ENCODE measurements at regions not wholly inside any gene's neighbourhood (a gene's known extent, or its start where the extent isn't known, plus 50 kb on each side); places are given as distances from the start of the nearest gene placed in this dataset.
A peak's percentile ranks its signal among the peaks of the same experiment; 100 is the strongest.

DNA sequence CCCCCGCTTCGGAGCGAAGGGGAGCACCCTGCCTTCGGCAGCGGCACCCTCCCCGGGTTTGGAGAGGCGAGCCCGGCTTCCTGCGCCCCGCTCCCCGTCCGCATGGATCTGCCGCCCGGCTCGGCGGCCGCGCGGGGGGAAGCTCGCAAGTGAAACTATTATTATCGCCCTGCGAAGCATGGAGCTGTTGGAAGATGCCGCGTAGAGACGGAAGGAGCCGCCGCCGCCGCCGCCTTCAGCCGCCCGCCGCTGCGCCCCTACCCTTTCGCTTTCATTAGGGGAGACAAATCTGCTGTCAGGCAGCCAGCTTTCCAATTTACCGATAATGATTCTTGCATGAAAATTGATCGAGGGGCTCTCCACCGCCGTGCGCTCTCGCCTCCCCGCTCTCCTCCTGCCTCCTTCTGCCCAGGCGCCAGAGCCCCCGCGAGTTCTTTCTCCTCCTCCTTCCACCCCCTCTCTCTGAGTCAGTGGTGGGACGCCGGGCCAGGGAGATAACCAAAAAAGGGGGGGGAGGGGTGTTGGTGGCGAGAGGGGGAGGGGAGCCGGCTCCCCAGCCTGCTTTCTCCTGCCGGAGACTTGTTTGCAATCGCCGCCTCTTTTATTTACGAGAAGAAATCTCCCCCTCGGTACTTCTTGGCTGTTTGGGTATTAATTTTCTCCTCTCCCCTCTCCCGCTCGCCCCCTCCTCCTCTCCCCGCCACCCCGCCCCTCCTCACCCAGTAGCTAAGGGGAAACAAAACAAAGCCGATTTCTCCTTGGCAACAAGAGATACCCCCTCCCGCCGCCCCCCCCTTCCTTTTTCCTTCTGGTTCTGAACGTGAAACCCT lies 58.0 kb upstream of the GSE1 start:
- peak; percentile 79 for DNase-seq
- Mint-ChIP-seq H3K9me3 (no peaks in the 10 kb centered on the region), H3K36me3 (peaks cover 3% of the 10 kb centered on the region), H3K4me3 (peak overlapping the region; percentile 92), H3K27me3 (peaks cover 34% of the 10 kb centered on the region), H3K4me1 (peaks cover 41% of the 10 kb centered on the region), H3K27ac (peak overlapping the region; percentile 95)
- CTCF ChIA-PET = interaction anchor here (1.1 to 3.2 kb wide), 4 partner anchors 55 to 134 kb away, joined by 4 to 14 read pairs (median 10); no protein-coding TSS in a partner anchor

DNA sequence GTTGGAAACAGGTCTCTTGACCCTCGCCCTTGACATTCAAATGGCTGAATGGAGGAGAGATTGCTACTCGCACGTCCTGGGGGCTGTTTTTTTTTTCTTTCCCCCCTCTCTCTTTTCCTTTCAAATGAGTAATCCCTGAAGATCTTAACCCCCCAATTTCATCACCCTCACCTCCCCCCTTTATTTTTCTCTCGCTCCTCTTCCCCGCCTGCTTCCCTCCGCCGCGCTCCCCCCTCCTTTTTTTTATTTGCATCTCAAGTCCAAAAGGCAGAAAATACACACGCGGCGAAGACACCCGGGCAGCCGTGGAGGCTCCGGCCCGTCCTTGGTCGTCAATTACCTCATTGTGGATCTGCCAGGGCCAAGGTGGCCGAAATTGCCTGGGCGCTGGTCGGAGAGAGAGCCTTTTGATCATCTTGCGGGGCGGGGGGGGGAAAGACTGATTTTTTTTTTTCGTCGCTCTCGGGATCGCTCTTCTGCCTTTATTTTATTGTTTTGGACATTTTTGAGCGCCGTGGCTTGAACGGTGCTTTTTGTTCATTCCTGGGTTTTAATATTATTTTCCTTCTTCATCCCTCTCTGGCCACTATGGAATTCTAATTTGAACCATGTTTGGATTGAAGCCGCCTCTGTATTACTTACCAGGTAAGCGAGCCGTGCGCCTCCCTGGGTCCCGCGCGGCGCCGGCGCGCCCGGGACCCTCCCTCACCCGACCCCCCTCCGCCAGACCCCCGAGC lies 57.2 kb upstream of the GSE1 start:
- CTCF ChIA-PET = interaction anchor here (1.3 to 2.5 kb wide), 3 partner anchors 12 to 60 kb away, joined by 7 to 14 read pairs (median 13); no protein-coding TSS in a partner anchor
- peak overlapping the region; percentile 95 for H3K27ac Mint-ChIP-seq
- H3K4me1 Mint-ChIP-seq = peaks cover 41% of the 10 kb centered on the region
- peak overlapping the region; percentile 92 for H3K4me3 Mint-ChIP-seq
- peaks cover 26% of the 10 kb centered on the region for H3K27me3 Mint-ChIP-seq
- H3K36me3 Mint-ChIP-seq = peaks cover 3% of the 10 kb centered on the region
- DNase-seq = peak; percentile 52
- no peaks in the 10 kb centered on the region for H3K9me3 Mint-ChIP-seq

DNA sequence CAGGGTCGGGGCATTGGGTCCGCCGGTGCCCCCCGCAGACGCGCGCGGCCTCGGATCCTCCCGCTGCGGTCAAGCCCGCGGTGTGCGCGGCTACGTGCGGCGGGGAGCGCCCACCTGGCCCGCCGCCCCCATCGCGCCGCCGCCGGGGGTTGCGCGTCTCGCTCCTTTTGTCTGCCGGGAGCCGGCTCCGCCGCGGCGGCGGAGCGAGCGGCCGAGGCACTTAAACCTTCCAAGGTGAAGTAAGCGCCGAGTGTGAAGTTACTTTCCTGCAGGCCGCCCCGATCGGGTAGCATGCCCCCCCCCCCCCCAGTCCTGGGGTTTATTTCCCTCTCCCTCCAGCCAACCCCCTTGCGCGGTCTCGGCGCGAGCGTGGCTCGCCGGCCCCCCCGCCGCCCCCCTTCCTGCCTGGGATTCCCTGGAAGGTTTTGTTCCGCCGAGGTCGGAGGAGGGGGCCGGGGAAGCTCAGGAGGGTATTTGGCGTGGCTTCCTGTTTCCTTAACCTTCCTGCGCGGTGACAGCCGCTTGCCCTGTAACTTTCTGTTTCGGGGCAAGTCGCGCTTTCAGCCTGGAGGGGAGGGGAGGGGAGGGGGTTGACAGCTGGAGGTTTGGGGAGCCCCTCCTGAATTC lies 56.6 kb upstream of the GSE1 start:
- H3K4me1 Mint-ChIP-seq = peaks cover 40% of the 10 kb centered on the region
- H3K27me3 Mint-ChIP-seq = peaks cover 19% of the 10 kb centered on the region
- no peaks in the 10 kb centered on the region for H3K9me3 Mint-ChIP-seq
- peak overlapping the region; percentile 86 for H3K27ac Mint-ChIP-seq
- peak overlapping the region; percentile 92 for H3K4me3 Mint-ChIP-seq
- DNase-seq = peak; percentile 85
- peaks cover 3% of the 10 kb centered on the region for H3K36me3 Mint-ChIP-seq
- CTCF ChIA-PET = interaction anchor here (1.0 to 2.1 kb wide), 5 partner anchors 12 to 135 kb away, joined by 3 to 13 read pairs (median 7); no protein-coding TSS in a partner anchor

GRCh38 chr16:85557083-85557970 lies 55.8 kb upstream of the GSE1 start:
- H3K9me3 Mint-ChIP-seq = no peaks in the 10 kb centered on the region
- H3K27ac Mint-ChIP-seq = peak overlapping the region; percentile 86
- H3K4me3 Mint-ChIP-seq = peak overlapping the region; percentile 92
- CTCF ChIA-PET = interaction anchor here (1.0 to 2.1 kb wide), 5 partner anchors 11 to 136 kb away, joined by 3 to 13 read pairs (median 7); no protein-coding TSS in a partner anchor
- peak; percentile 32 for DNase-seq
- peaks cover 12% of the 10 kb centered on the region for H3K27me3 Mint-ChIP-seq
- H3K36me3 Mint-ChIP-seq = peaks cover 3% of the 10 kb centered on the region
- peaks cover 39% of the 10 kb centered on the region for H3K4me1 Mint-ChIP-seq

GRCh38 chr16:85557971-85558657 lies 55.0 kb upstream of the GSE1 start:
- H3K27ac Mint-ChIP-seq = peak overlapping the region; percentile 86
- H3K9me3 Mint-ChIP-seq = no peaks in the 10 kb centered on the region
- H3K27me3 Mint-ChIP-seq = peaks cover 8% of the 10 kb centered on the region
- no peak for DNase-seq
- H3K4me3 Mint-ChIP-seq = peak overlapping the region; percentile 92
- peaks cover 33% of the 10 kb centered on the region for H3K4me1 Mint-ChIP-seq
- CTCF ChIA-PET = interaction anchor here (1.4 to 2.1 kb wide), 3 partner anchors 10 to 137 kb away, joined by 3 to 13 read pairs (median 13); no protein-coding TSS in a partner anchor
- peaks cover 3% of the 10 kb centered on the region for H3K36me3 Mint-ChIP-seq

DNA sequence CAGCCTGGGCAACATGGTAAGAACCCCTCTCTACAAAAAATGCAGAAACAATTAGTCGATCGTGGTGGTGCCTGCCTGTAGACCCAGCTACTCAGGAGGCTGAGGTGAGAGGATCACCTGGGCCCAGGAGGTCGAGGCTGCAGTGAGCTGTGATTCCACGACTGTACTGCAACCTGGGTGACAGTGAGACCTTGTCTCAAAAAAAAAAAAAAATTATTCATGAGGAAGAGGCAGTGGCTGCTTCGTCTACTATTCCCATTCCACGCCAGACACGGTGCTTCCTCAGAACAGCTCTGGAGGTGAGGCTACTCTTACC lies 52.2 kb upstream of the GSE1 start:
- no peak overlapping the region for H3K4me3 Mint-ChIP-seq
- CTCF ChIA-PET = interaction anchor here (1.2 to 1.9 kb wide), 2 partner anchors 49 to 55 kb away, joined by 3 to 4 read pairs; no protein-coding TSS in a partner anchor
- peaks cover 3% of the 10 kb centered on the region for H3K36me3 Mint-ChIP-seq
- H3K4me1 Mint-ChIP-seq = peaks cover 30% of the 10 kb centered on the region
- DNase-seq = no peak
- H3K27ac Mint-ChIP-seq = no peak overlapping the region
- H3K9me3 Mint-ChIP-seq = no peaks in the 10 kb centered on the region
- peaks cover 9% of the 10 kb centered on the region for H3K27me3 Mint-ChIP-seq

DNA sequence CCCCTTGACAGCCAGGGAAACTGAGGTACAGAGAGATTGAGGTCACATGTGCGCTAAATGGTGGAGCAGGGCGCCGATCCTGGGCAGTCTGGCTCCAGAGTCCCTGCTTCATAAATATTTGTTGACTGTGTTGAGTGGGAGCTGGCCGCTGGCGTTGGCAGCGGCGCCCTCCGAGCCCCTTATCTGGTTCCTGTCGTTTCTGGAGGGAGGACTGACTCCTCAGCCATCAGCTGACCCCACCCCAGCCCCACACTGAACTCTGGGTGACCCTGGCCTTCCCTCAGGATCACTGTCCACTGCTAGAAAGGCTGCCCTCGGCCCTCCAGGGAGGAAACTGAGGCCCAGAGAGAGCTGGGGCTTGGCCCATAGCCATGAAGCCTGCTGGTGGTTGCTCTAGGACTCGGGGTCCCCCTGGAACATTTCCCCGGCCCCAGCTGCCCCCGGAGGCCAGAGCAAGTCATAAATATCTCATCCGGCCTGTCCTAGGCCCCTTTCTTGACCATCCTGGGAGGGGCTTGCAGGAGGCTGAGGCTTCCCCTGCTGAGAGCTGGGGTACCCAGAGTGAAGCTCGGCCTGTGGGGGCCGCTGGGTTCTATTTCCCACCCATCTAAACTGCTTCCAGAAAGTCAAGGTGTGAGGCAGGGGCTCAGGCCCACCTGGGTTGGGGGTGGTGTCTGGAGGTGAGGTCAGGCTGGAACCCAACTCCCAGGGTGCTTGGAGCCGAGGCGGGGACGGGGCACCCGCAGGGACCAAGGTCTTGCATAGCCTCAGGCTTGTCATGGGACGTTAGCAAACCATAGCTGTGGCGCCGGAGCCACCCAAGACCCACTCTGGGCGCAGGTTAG lies 51.7 kb upstream of the GSE1 start:
- DNase-seq = no peak
- Mint-ChIP-seq H3K4me3 (no peak overlapping the region), H3K27ac (no peak overlapping the region), H3K9me3 (no peaks in the 10 kb centered on the region), H3K36me3 (peaks cover 3% of the 10 kb centered on the region), H3K27me3 (peaks cover 9% of the 10 kb centered on the region), H3K4me1 (peaks cover 30% of the 10 kb centered on the region)
- CTCF ChIA-PET = interaction anchor here (1.2 to 1.9 kb wide), 2 partner anchors 48 to 55 kb away, joined by 3 to 4 read pairs; no protein-coding TSS in a partner anchor

DNA sequence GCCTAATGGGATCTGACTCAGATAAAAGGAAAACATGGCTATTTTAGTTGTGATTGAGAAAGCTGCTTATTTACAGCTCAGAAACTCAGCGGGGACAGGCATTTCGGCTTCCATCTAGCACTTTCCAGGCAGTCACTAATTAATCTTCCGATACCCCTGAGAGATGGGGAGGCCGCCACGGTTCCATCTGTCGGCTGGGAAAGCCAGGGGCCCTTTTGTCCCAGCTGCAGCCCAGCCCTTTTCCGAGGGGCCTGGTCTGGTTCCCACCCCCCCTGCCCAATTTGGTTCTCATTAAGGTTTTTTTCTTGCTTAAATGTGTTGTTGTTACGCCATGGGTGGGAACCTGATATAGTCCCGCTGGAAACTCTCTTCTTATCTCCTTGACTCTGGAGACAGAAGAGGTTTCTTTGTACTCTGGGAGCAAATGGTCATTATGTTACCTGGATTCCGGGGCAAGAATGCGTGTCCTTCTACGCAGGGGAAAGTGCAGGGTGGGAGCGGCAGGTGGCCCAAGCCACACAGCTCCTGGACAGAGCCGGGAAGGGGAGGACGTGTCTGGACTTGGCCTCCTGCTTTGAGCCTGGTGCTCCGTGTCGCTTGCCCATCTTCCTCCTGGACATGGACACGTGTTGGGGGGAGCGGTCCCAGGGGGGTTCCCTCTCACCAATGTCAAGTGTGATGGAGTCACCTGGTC lies 50.9 kb upstream of the GSE1 start:
- CTCF ChIA-PET = no interaction called here
- no peak for DNase-seq
- no peaks in the 10 kb centered on the region for H3K9me3 Mint-ChIP-seq
- H3K27ac Mint-ChIP-seq = no peak overlapping the region
- H3K36me3 Mint-ChIP-seq = peaks cover 3% of the 10 kb centered on the region
- H3K4me3 Mint-ChIP-seq = no peak overlapping the region
- peaks cover 9% of the 10 kb centered on the region for H3K27me3 Mint-ChIP-seq
- H3K4me1 Mint-ChIP-seq = peaks cover 27% of the 10 kb centered on the region

DNA sequence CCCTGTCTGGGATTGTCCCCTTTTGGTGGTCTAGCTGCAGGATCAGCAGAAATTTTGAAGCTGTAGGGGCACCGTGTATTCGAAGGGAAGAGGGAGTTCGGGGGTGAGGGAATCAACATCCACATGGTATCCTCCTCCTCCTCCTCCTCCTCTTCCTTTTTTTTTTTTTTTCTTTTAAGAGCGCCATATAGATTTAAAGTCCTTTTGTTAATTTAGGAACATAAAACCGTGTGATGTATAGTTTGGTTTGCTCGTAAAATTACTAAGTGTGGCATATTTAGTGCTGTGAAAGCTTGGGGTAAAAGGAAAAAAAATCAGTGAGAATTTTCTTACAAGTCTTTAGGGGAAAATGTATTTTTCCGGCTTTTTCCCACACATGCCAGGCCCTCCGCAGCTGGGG lies 50.1 kb upstream of the GSE1 start:
- Mint-ChIP-seq H3K27me3 (peaks cover 5% of the 10 kb centered on the region), H3K9me3 (no peaks in the 10 kb centered on the region), H3K36me3 (peaks cover 3% of the 10 kb centered on the region), H3K4me1 (peaks cover 24% of the 10 kb centered on the region), H3K4me3 (no peak overlapping the region), H3K27ac (no peak overlapping the region)
- DNase-seq = no peak
- CTCF ChIA-PET = interaction anchor here (1.9 kb wide), 1 partner anchor 14 kb away, joined by 4 read pairs; no protein-coding TSS in a partner anchor
